Tibial nerve (tissue), 4 donors: ENCODE measurements at regions not wholly inside any gene's neighbourhood (a gene's known extent, or its start where the extent isn't known, plus 50 kb on each side); places are given as distances from the start of the nearest gene placed in this dataset.
A peak's percentile ranks its signal among the peaks of the same experiment; 100 is the strongest.

Experiments used
- DNase-seq, 2 donors: peaks; one replicate each; pipeline ENCODE4 v3.0.0-alpha.2; 2019; ENCODE audit warnings: low spot score in 2 of 2
- H3K27ac ChIP-seq, 4 donors: fragments of 200-600 bp; sonication (generic) in 3 of 4; one replicate each; pipeline ENCODE4 v1.5.1; 2017 to 2019; ENCODE audit warnings: mild to moderate bottlenecking in 1 of 4
- H3K27me3 ChIP-seq, 2 donors: fragments of 200-600 bp; sonication (generic) in 1 of 2; one replicate each; pipeline versions ENCODE4 v1.5.1 to v1.6.0; 2017 to 2019
- H3K36me3 ChIP-seq, 3 donors: fragments of 200-600 bp; sonication (generic); one replicate each; pipeline ENCODE4 v1.5.1; 2018 to 2019
- H3K4me1 ChIP-seq, 4 donors: fragments of 200-600 bp; sonication (generic) in 3 of 4; one replicate each; pipeline ENCODE4 v1.5.1; 2017 to 2019
- H3K4me3 ChIP-seq, 4 donors: fragments of 200-600 bp; sonication (generic) in 3 of 4; one replicate each; pipeline ENCODE4 v1.5.1; 2017 to 2019; ENCODE audit warnings: mild to moderate bottlenecking in 1 of 4, moderate library complexity in 1 of 4
- H3K9me3 ChIP-seq, 4 donors: fragments of 200-600 bp; sonication (generic) in 3 of 4; one replicate each; pipeline ENCODE4 v1.5.1; 2017 to 2019
- EP300 ChIP-seq, 2 donors: sonication (generic); formaldehyde crosslinking; IDR thresholded peaks; one replicate each; pipeline ENCODE4 v1.6.1; 2017; ENCODE audit warnings: antibody characterized with exemption in 2 of 2, mild to moderate bottlenecking in 1 of 2
- POLR2A ChIP-seq, 2 donors: fragments of 450-650 bp; IDR thresholded peaks; one replicate each; pipeline ENCODE4 v1.6.1; 2017; ENCODE audit warnings: antibody characterized with exemption in 2 of 2, mild to moderate bottlenecking in 2 of 2, moderate library complexity in 2 of 2
- WGBS, 2 donors: methylation state at CpG; one replicate each; pipeline ENCODE4 v1.1.5; 2018; 5-methylcytosine and 5-hydroxymethylcytosine counted together
- TF ChIP-seq, protein P1 (sequence below), 5 experiments: fragments of 200-600 bp in 3 of 5; fragments of 450-650 bp in 2 of 5; sonication (generic) in 3 of 5; IDR thresholded peaks; one replicate each; pipeline ENCODE4 v1.5.1; 2016 to 2019; ENCODE audit warnings: antibody characterized with exemption in 5 of 5, mild to moderate bottlenecking in 3 of 5, moderate library complexity in 2 of 5

DNA sequence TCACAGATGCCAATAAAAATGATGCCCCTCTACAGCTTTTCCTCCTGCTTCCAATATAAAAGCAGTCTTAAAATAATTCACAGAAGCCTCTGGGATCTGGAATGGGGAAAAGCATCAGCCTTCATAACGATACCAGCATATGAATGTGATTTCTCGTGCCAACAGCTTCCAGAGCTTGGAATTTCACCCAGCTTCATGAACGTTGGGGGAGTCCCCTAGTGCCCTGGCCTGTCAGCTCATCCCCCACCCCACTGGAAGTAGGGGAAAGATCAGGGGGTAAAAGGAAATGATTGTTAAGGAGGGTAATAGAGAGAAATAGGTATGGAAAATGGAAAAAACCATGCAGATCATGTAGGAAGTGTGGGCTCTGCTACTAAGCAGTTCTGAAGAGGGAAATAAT, 253.6 kb downstream of the INHBA start:
- DNase-seq, result no peak
- Histone ChIP-seq H3K27me3 (no peaks in the 10 kb centered on the region), H3K27ac (no peak overlapping the region), H3K4me3 (no peak overlapping the region), H3K4me1 (peaks cover 0 to 6% (median 0%) of the 10 kb centered on the region in 4 donors), H3K36me3 (no peaks in the 10 kb centered on the region), H3K9me3 (no peaks in the 10 kb centered on the region)
- 41 to 52% methylated on average over 3 of the region's 3 CpGs for WGBS, 2 donors
- no peak for TF ChIP-seq EP300 (IDR thresholded peaks at IDR 0.05)
- TF ChIP-seq, protein P1, sequence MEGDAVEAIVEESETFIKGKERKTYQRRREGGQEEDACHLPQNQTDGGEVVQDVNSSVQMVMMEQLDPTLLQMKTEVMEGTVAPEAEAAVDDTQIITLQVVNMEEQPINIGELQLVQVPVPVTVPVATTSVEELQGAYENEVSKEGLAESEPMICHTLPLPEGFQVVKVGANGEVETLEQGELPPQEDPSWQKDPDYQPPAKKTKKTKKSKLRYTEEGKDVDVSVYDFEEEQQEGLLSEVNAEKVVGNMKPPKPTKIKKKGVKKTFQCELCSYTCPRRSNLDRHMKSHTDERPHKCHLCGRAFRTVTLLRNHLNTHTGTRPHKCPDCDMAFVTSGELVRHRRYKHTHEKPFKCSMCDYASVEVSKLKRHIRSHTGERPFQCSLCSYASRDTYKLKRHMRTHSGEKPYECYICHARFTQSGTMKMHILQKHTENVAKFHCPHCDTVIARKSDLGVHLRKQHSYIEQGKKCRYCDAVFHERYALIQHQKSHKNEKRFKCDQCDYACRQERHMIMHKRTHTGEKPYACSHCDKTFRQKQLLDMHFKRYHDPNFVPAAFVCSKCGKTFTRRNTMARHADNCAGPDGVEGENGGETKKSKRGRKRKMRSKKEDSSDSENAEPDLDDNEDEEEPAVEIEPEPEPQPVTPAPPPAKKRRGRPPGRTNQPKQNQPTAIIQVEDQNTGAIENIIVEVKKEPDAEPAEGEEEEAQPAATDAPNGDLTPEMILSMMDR (IDR thresholded peaks at IDR 0.05), result no peak
- TF ChIP-seq POLR2A (IDR thresholded peaks at IDR 0.05), result no peak

DNA sequence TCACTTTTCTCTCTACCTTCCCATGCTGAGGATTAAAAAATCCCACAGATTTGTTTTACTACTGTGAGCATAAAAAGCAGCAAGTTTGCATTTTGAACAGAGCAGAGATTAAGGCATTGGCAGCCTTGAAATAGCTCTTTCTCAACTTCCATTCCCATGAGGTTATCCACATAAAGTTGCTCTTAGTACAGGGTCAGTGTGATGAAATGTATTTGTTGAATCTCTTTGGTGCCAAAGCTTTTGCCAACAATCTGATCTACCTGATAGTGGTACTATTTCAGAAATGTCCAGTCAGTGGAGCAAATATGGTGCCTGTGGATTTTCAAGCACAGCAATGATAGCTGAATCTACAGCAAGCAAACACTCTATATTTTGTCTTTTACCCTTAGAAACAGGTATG, 254.8 kb downstream of the INHBA start:
- DNase-seq, result no peak
- H3K36me3 ChIP-seq, result no peaks in the 10 kb centered on the region
- H3K27ac ChIP-seq, result no peak overlapping the region

DNA sequence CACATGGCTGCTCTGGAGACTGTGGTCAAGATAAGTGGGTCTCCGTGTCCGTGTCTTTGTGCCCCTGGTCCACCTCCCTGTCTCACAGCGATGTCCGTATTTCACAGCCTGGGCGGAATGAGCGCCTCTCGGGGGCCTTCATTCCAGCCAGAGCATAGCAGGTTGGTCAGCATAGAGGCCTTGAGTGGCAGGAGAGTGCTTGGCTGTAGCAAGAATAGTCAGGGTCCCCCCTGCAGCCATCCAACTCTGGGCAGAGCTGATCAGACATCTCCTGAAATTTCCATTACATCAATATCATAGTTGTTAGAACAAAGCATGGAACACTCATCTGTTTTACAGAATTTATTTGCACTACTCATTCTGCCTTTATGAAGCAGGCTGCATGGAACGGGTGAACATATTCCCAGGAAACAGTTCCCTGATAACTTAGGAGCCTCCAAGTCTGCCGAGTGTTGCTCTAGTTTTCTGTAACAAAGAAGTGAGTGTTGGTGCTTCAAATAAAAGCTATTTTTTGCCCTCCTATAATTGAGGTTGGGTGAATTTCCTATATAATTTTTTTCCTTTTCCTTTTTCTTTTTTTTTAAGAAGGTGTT, 255.3 kb downstream of the INHBA start:
- no peaks in the 10 kb centered on the region for H3K9me3 ChIP-seq
- H3K27ac ChIP-seq, result no peak overlapping the region
- H3K27me3 ChIP-seq, result no peaks in the 10 kb centered on the region
- no peaks in the 10 kb centered on the region for H3K36me3 ChIP-seq
- DNase-seq, result no peak
- no peak overlapping the region for H3K4me3 ChIP-seq
- TF ChIP-seq, protein P1 (IDR thresholded peaks at IDR 0.05), result no peak
- TF ChIP-seq EP300 (IDR thresholded peaks at IDR 0.05) (no peak), POLR2A (IDR thresholded peaks at IDR 0.05) (no peak)
- H3K4me1 ChIP-seq, result peaks cover 0 to 6% (median 0%) of the 10 kb centered on the region in 4 donors
- 84% methylated on average over 9 of the region's 9 CpGs for WGBS, 2 donors

More for the DNA sequence above, 254.8 kb downstream of the INHBA start:
- Histone ChIP-seq H3K4me3 (no peak overlapping the region), H3K9me3 (no peaks in the 10 kb centered on the region), H3K4me1 (peaks cover 0 to 6% (median 0%) of the 10 kb centered on the region in 4 donors), H3K27me3 (no peaks in the 10 kb centered on the region)
- peak in 1 of 2 donors; percentile 60 for TF ChIP-seq EP300 (IDR thresholded peaks at IDR 0.05)
- TF ChIP-seq, protein P1 (IDR thresholded peaks at IDR 0.05), result no peak

DNA sequence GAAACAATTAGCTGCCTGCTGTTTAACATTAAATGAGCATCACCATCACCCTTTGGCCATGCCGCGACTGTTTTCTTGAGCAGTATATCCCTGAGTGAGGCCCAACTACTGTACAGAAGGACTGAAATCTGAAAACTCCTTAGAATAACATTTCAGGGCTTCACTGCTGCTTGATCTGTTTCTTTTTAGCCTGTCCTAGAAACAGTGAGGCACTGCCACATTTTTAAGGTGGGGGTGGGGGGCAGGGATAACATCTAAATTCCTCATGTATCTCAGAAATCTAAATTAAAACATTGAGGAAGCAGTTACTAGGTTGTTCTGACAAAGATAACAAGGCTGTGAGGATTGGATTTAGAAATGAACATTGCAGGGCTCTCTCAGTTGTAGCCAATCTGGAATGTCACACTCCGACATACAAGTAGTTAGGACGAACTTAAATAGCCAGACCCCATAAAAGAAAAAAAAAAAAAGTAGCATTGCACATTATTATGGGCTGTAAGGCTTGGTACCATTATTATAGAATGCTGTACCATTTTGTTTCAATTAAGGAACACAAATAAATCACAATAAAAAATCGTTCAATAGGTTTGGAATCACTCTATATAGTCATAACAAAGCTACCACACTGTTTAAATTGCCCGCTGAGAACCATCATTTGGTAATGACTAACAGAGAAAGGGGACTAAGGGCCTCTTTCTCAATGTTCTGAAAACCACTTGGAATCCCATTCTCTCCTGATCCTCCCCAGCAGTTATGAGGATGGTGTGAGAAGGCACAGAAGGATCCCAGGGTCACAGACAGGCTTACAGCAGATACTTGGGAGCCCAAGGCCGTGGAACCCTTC, 256.1 kb downstream of the INHBA start:
- no peak for DNase-seq
- 71 to 72% methylated on average over 7 of the region's 7 CpGs for WGBS, 2 donors
- no peaks in the 10 kb centered on the region for H3K9me3 ChIP-seq
- H3K4me3 ChIP-seq, result no peak overlapping the region
- no peaks in the 10 kb centered on the region for H3K36me3 ChIP-seq
- no peaks in the 10 kb centered on the region for H3K27me3 ChIP-seq
- peaks cover 0 to 6% (median 0%) of the 10 kb centered on the region in 4 donors for H3K4me1 ChIP-seq
- TF ChIP-seq, protein P1 (IDR thresholded peaks at IDR 0.05), result no peak
- TF ChIP-seq POLR2A (IDR thresholded peaks at IDR 0.05), result no peak
- no peak for TF ChIP-seq EP300 (IDR thresholded peaks at IDR 0.05)
- no peak overlapping the region for H3K27ac ChIP-seq

DNA sequence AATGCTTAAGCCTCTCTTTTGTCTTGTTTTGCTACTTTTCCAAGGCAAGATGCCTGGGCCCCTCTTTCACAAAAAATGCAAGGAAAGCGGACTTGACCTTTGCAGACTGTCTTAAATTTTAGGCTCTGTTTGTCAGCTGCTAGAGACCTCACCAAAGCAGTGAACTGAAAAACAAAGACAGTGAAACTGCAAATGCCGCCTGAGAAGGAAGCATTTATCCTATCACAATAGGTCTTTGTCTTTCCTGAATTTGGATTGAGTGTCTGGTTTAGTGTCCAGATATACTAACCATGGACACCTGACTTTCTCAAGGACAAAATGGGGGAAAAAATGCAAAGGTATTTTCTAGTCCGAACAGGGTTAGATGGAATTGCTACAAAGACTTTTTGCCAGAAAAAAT, 256.9 kb downstream of the INHBA start:
- H3K36me3 ChIP-seq, result no peaks in the 10 kb centered on the region
- TF ChIP-seq EP300 (IDR thresholded peaks at IDR 0.05) (no peak), POLR2A (IDR thresholded peaks at IDR 0.05) (no peak)
- TF ChIP-seq, protein P1 (IDR thresholded peaks at IDR 0.05), result no peak
- 46 to 53% methylated on average over 3 of the region's 3 CpGs for WGBS, 2 donors
- peaks cover 0 to 6% (median 0%) of the 10 kb centered on the region in 4 donors for H3K4me1 ChIP-seq
- H3K4me3 ChIP-seq, result no peak overlapping the region
- no peak for DNase-seq
- H3K9me3 ChIP-seq, result no peaks in the 10 kb centered on the region
- no peak overlapping the region for H3K27ac ChIP-seq
- H3K27me3 ChIP-seq, result no peaks in the 10 kb centered on the region
